Mucosa of descending colon (tissue), 3 donors: ENCODE measurements at regions not wholly inside any gene's neighbourhood (a gene's known extent, or its start where the extent isn't known, plus 50 kb on each side); places are given as distances from the start of the nearest gene placed in this dataset.

Experiments
- ATAC-seq: fragments of 200-7000 bp; cut with Tn5 transposase; one replicate; pipeline ENCODE4 v1.9.1; 2020; ENCODE audit warnings: mild to moderate bottlenecking, moderate library complexity
- DNase-seq, 3 donors: peaks; one replicate each; pipeline ENCODE4 v3.0.0-alpha.2; 2020
- H3K36me3 ChIP-seq: fragments of 200-600 bp; one replicate; pipeline ENCODE4 v1.8.0; 2021; ENCODE audit warnings: low read depth, mild to moderate bottlenecking
- H3K4me1 ChIP-seq: fragments of 200-600 bp; one replicate; pipeline ENCODE4 v1.8.0; 2021; ENCODE audit warnings: low read depth, mild to moderate bottlenecking
- H3K4me3 ChIP-seq: fragments of 200-600 bp; one replicate; pipeline ENCODE4 v1.8.0; 2021; ENCODE audit warnings: mild to moderate bottlenecking
- H3K9me3 ChIP-seq: fragments of 200-600 bp; one replicate; pipeline ENCODE4 v1.8.0; 2021; ENCODE audit warnings: mild to moderate bottlenecking
- CTCF ChIP-seq: fragments of 200-600 bp; IDR thresholded peaks from one replicate; pipeline ENCODE4 v1.8.0; 2022; ENCODE audit warnings: antibody characterized with exemption, mild to moderate bottlenecking
- intact Hi-C, 2 donors: fragments of 100-400 bp; cut with DNase I in 1 of 2; cut with micrococcal nuclease in 1 of 2; formaldehyde crosslinking; loops; one replicate each; pipeline versions ENCODE4 v1.11.0 to v1.11.1; 2022; cut with DNase I, micrococcal nuclease
- donor health status: DM: no; HTN: no; CAD: no; lungs with moderate emphysema.
- donor health status: DM: no; HTN: no; CAD: no.
- donor health status: DM: no; HTN: yes; CAD: no.

GRCh38 chr13:97106323-97106722, 112.0 kb upstream of the OXGR1 start:
- no peaks in the 10 kb centered on the region for H3K9me3 ChIP-seq
- DNase-seq: no peak
- no peak for ATAC-seq
- no peaks in the 10 kb centered on the region for H3K36me3 ChIP-seq
- no peak for TF ChIP-seq CTCF
- H3K4me3 ChIP-seq: no peak overlapping the region
- peaks cover 9% of the 10 kb centered on the region for H3K4me1 ChIP-seq
- intact Hi-C loops: no loop called here

GRCh38 chr13:97107815-97108529, 113.7 kb upstream of the OXGR1 start:
- intact Hi-C loops: no loop called here

GRCh38 chr13:97108530-97108900, 113.6 kb upstream of the MBNL2 start:
- intact Hi-C loops: no loop called here
- H3K9me3 ChIP-seq: no peaks in the 10 kb centered on the region
- no peak for TF ChIP-seq CTCF
- H3K36me3 ChIP-seq: no peaks in the 10 kb centered on the region
- no peak overlapping the region for H3K4me3 ChIP-seq
- peaks cover 11% of the 10 kb centered on the region for H3K4me1 ChIP-seq
- DNase-seq (no peak), ATAC-seq (no peak)

More at GRCh38 chr13:97107815-97108529, 113.7 kb upstream of the OXGR1 start:
- Histone ChIP-seq H3K36me3 (no peaks in the 10 kb centered on the region), H3K4me1 (peaks cover 9% of the 10 kb centered on the region), H3K4me3 (no peak overlapping the region), H3K9me3 (no peaks in the 10 kb centered on the region)
- no peak for ATAC-seq
- no peak for DNase-seq
- no peak for TF ChIP-seq CTCF

GRCh38 chr13:97109256-97109655, 112.9 kb upstream of the MBNL2 start:
- Histone ChIP-seq H3K9me3 (no peaks in the 10 kb centered on the region), H3K36me3 (no peaks in the 10 kb centered on the region), H3K4me1 (peaks cover 13% of the 10 kb centered on the region), H3K4me3 (no peak overlapping the region)
- DNase-seq: no peak
- intact Hi-C loops: no loop called here
- no peak for TF ChIP-seq CTCF
- ATAC-seq: no peak

GRCh38 chr13:97109841-97110492, 112.2 kb upstream of the MBNL2 start:
- ATAC-seq (peak; percentile 99), DNase-seq (peak; percentile 86 to 94 (median 91))
- peak; percentile 89 for TF ChIP-seq CTCF
- Histone ChIP-seq H3K36me3 (no peaks in the 10 kb centered on the region), H3K4me1 (peaks cover 13% of the 10 kb centered on the region), H3K9me3 (no peaks in the 10 kb centered on the region), H3K4me3 (no peak overlapping the region)
- intact Hi-C loops: loop anchor here (2.0 to 5.0 kb wide), 4 partner anchors 107 to 247 kb away; partner anchors contain the start of gene MBNL2 (in 1 of the 2)
